ENCODE measurements at regions not wholly inside any gene's neighbourhood (a gene's known extent, or its start where the extent isn't known, plus 50 kb on each side); places are given as distances from the start of the nearest gene placed in this dataset.

GRCh38 chr2:180370511-180371205 is 363.6 kb upstream of the CWC22 start:
- no peak for TF ChIP-seq CTCF (IDR thresholded peaks at IDR 0.05; ENCODE audit: insufficient read depth, missing control alignments)
- DNase-seq (ENCODE audit: insufficient read length, low spot score), result no peak

GRCh38 chr2:180368881-180369280 is 361.8 kb upstream of the CWC22 start:
- TF ChIP-seq CTCF (IDR thresholded peaks at IDR 0.05; ENCODE audit: insufficient read depth, missing control alignments), result no peak
- FAIRE-seq (no peak), DNase-seq (ENCODE audit: insufficient read length, low spot score) (no peak)

More at GRCh38 chr2:180370511-180371205, 363.6 kb upstream of the CWC22 start:
- FAIRE-seq, result no peak

- no peak for TF ChIP-seq CTCF (IDR thresholded peaks at IDR 0.05; ENCODE audit: insufficient read depth, missing control alignments)
- no peak for FAIRE-seq
Observed at GRCh38 chr2:180367815-180368214, 360.7 kb upstream of the CWC22 start.

GRCh38 chr2:180366481-180366880 is 359.4 kb upstream of the CWC22 start:
- FAIRE-seq, result no peak
- no peak for TF ChIP-seq CTCF (IDR thresholded peaks at IDR 0.05; ENCODE audit: insufficient read depth, missing control alignments)

More at GRCh38 chr2:180367815-180368214, 360.7 kb upstream of the CWC22 start:
- no peak for DNase-seq (ENCODE audit: insufficient read length, low spot score)

GRCh38 chr2:180364719-180365118 is 357.6 kb upstream of the CWC22 start:
- TF ChIP-seq CTCF (IDR thresholded peaks at IDR 0.05; ENCODE audit: insufficient read depth, missing control alignments), result no peak
- FAIRE-seq (no peak), DNase-seq (ENCODE audit: insufficient read length, low spot score) (no peak)

More at GRCh38 chr2:180366481-180366880, 359.4 kb upstream of the CWC22 start:
- DNase-seq (ENCODE audit: insufficient read length, low spot score), result no peak

- FAIRE-seq (no peak), DNase-seq (ENCODE audit: insufficient read length, low spot score) (no peak)
- TF ChIP-seq CTCF (IDR thresholded peaks at IDR 0.05; ENCODE audit: insufficient read depth, missing control alignments), result no peak
Observed at GRCh38 chr2:180360283-180360618, 353.2 kb upstream of the CWC22 start.

GRCh38 chr2:180359522-180360282 is 352.6 kb upstream of the CWC22 start:
- TF ChIP-seq CTCF (IDR thresholded peaks at IDR 0.05; ENCODE audit: insufficient read depth, missing control alignments), result peak; percentile 6
- DNase-seq (ENCODE audit: insufficient read length, low spot score), result no peak
- no peak for FAIRE-seq

Measured in D721Med (cell line).